ENCODE measurements at regions not wholly inside any gene's neighbourhood (a gene's known extent, or its start where the extent isn't known, plus 50 kb on each side); places are given as distances from the start of the nearest gene placed in this dataset.

GRCh38 chr6:967701-968100 lies 274.8 kb upstream of the EXOC2 start:
- TF ChIP-seq, protein P1, sequence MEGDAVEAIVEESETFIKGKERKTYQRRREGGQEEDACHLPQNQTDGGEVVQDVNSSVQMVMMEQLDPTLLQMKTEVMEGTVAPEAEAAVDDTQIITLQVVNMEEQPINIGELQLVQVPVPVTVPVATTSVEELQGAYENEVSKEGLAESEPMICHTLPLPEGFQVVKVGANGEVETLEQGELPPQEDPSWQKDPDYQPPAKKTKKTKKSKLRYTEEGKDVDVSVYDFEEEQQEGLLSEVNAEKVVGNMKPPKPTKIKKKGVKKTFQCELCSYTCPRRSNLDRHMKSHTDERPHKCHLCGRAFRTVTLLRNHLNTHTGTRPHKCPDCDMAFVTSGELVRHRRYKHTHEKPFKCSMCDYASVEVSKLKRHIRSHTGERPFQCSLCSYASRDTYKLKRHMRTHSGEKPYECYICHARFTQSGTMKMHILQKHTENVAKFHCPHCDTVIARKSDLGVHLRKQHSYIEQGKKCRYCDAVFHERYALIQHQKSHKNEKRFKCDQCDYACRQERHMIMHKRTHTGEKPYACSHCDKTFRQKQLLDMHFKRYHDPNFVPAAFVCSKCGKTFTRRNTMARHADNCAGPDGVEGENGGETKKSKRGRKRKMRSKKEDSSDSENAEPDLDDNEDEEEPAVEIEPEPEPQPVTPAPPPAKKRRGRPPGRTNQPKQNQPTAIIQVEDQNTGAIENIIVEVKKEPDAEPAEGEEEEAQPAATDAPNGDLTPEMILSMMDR (IDR thresholded peaks at IDR 0.05) = no peak
- H3K27me3 Mint-ChIP-seq (ENCODE audit: low read depth) = peaks cover 30% of the 10 kb centered on the region

DNA sequence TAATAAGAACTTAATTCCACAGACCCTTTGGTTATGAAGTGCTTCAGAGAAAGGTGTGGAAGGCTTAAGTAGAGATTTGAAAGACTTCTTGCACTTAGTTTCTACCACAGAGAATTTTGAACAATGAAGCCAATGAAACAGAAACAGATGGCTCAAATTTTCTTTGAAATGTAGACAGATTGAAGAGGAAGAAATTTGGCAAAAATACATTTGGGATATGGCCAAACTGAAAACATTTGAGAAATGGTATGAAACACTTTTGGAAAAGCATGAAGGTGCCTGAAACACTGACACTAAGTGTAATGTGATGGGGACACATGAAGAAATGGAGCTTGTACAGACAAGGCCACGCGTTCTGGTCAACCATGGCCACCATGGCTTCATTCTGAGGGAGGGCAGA lies 272.4 kb upstream of the EXOC2 start:
- no peak for DNase-seq (ENCODE audit: low spot score)
- H3K4me1 Mint-ChIP-seq (ENCODE audit: low read depth) = no peaks in the 10 kb centered on the region
- H3K4me3 Mint-ChIP-seq (ENCODE audit: unreplicated experiment) = no peak overlapping the region
- peaks cover 32% of the 10 kb centered on the region for H3K27me3 Mint-ChIP-seq (ENCODE audit: low read depth)
- H3K27ac Mint-ChIP-seq (ENCODE audit: unreplicated experiment) = no peak overlapping the region
- TF ChIP-seq, protein P1 (IDR thresholded peaks at IDR 0.05) = no peak
- H3K36me3 Mint-ChIP-seq (ENCODE audit: low read depth) = no peaks in the 10 kb centered on the region
- peaks cover 7% of the 10 kb centered on the region for H3K9me3 Mint-ChIP-seq (ENCODE audit: low read depth)

More at GRCh38 chr6:967701-968100, 274.8 kb upstream of the EXOC2 start:
- Mint-ChIP-seq H3K4me1 (ENCODE audit: low read depth) (no peaks in the 10 kb centered on the region), H3K36me3 (ENCODE audit: low read depth) (no peaks in the 10 kb centered on the region), H3K9me3 (ENCODE audit: low read depth) (peaks cover 9% of the 10 kb centered on the region), H3K27ac (ENCODE audit: unreplicated experiment) (no peak overlapping the region), H3K4me3 (ENCODE audit: unreplicated experiment) (no peak overlapping the region)
- DNase-seq (ENCODE audit: low spot score) = no peak

DNA sequence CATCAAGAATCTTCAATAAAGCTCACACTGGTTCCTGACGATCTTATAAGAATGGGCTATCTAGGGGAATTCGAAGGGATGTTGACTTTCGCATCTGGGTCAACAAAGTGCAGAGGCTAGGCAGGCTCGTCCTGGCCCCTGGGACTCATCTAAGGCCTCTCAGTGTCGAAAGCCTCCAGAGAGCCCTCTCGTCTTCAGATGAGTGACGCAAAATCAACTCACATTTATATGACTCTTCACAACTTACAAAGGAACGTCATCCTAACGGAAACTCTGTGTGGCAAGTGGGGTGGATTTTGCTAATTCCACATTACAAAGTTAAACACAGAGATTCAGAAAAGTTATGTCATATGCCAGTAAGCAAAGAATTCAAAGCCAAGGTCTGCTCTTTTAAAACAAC lies 270.5 kb upstream of the EXOC2 start:
- Mint-ChIP-seq H3K4me3 (ENCODE audit: unreplicated experiment) (no peak overlapping the region), H3K27ac (ENCODE audit: unreplicated experiment) (no peak overlapping the region), H3K36me3 (ENCODE audit: low read depth) (no peaks in the 10 kb centered on the region), H3K27me3 (ENCODE audit: low read depth) (peaks cover 29% of the 10 kb centered on the region), H3K9me3 (ENCODE audit: low read depth) (no peaks in the 10 kb centered on the region), H3K4me1 (ENCODE audit: low read depth) (no peaks in the 10 kb centered on the region)
- TF ChIP-seq, protein P1 (IDR thresholded peaks at IDR 0.05) = no peak
- no peak for DNase-seq (ENCODE audit: low spot score)

- no peak overlapping the region for H3K4me3 Mint-ChIP-seq (ENCODE audit: unreplicated experiment)
- no peaks in the 10 kb centered on the region for H3K4me1 Mint-ChIP-seq (ENCODE audit: low read depth)
- H3K27me3 Mint-ChIP-seq (ENCODE audit: low read depth) = peaks cover 19% of the 10 kb centered on the region
- no peaks in the 10 kb centered on the region for H3K9me3 Mint-ChIP-seq (ENCODE audit: low read depth)
- no peaks in the 10 kb centered on the region for H3K36me3 Mint-ChIP-seq (ENCODE audit: low read depth)
- TF ChIP-seq, protein P1 (IDR thresholded peaks at IDR 0.05) = no peak
- no peak for DNase-seq (ENCODE audit: low spot score)
- H3K27ac Mint-ChIP-seq (ENCODE audit: unreplicated experiment) = no peak overlapping the region
These were observed 268.5 kb upstream of the EXOC2 start for GRCh38 chr6:961407-961960.

DNA sequence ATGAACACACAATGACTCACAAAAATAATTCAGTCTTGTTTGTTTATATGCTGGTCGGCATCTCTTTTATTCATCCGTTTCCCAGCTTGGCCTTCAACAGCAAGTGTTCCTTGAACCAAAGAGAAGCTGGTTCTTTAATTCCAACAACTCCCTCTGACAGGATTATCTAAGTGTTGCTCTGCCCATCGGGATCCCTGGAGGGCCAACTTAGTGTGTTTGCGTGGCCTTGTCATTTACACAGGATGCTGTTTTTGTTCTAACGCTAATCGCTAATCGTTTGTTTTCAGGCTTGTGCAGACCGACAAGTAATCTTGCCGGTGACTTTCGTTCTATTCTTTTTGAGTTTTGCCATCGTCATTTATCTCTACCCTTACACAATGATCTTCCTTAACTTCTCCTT lies 267.4 kb upstream of the EXOC2 start:
- Mint-ChIP-seq H3K9me3 (ENCODE audit: low read depth) (no peaks in the 10 kb centered on the region), H3K27me3 (ENCODE audit: low read depth) (peaks cover 10% of the 10 kb centered on the region), H3K27ac (ENCODE audit: unreplicated experiment) (no peak overlapping the region), H3K4me3 (ENCODE audit: unreplicated experiment) (no peak overlapping the region), H3K36me3 (ENCODE audit: low read depth) (no peaks in the 10 kb centered on the region), H3K4me1 (ENCODE audit: low read depth) (no peaks in the 10 kb centered on the region)
- TF ChIP-seq, protein P1 (IDR thresholded peaks at IDR 0.05) = no peak
- DNase-seq (ENCODE audit: low spot score) = no peak

All from chondrocyte (in vitro differentiated cells).